IMR-90 (cell line): ENCODE measurements at regions not wholly inside any gene's neighbourhood (a gene's known extent, or its start where the extent isn't known, plus 50 kb on each side); places are given as distances from the start of the nearest gene placed in this dataset.

Experiments
- ATAC-seq: fragments of 200-7000 bp; cut with Tn5 transposase; 2 replicates; pipeline ENCODE4 v1.9.1; 2020; ENCODE audit warnings: low read depth, mild to moderate bottlenecking, moderate library complexity
- BruUV-seq: library from RNA; stranded (reverse); fragments of 400-500 nt; replicated peaks from 2 replicates; lab custom pipeline; 2021; lab: Mats Ljungman, UMichigan
- CTCF ChIA-PET: fragments of 300-600 bp; formaldehyde crosslinking; extraction: SDS; loops from one replicate; lab custom pipeline; 2021; ENCODE audit warnings: antibody characterized with exemption; lab: Yijun Ruan, JAX
- POLR2A ChIA-PET: fragments of 300-600 bp; sonication (Branson Sonifier 250); formaldehyde crosslinking; loops from one replicate; lab custom pipeline; 2022; ENCODE audit warnings: antibody characterized with exemption; ENCODE audit not compliant: unreplicated experiment; lab: Charles Lee
- DNase-seq: peaks from one replicate; pipeline ENCODE4 v3.0.0; 2013
- H2AFZ ChIP-seq: replicated peaks from 2 replicates; pipeline ENCODE3; 2013; ENCODE audit warnings: low read length, mild to moderate bottlenecking; ENCODE audit not compliant: poor library complexity
- H2AK5ac ChIP-seq: 2 replicates; pipeline ENCODE4 v1.6.1; 2013; ENCODE audit warnings: low read depth, low read length, inconsistent platforms
- H2AK9ac ChIP-seq: replicated peaks from 2 replicates; pipeline ENCODE3; 2013; ENCODE audit warnings: mild to moderate bottlenecking, low read depth, low read length, moderate library complexity; ENCODE audit not compliant: poor library complexity
- H2BK120ac ChIP-seq: 2 replicates; pipeline ENCODE4 v1.6.1; 2013; ENCODE audit warnings: low read depth, low read length, inconsistent platforms
- H2BK15ac ChIP-seq: 3 replicates; pipeline ENCODE4 v1.6.1; 2013; ENCODE audit warnings: low read depth, low read length, inconsistent platforms
- H2BK20ac ChIP-seq: 2 replicates; pipeline ENCODE4 v1.6.1; 2013; ENCODE audit warnings: low read depth, mild to moderate bottlenecking, inconsistent platforms, low read length, moderate library complexity
- H2BK5ac ChIP-seq: 2 replicates; pipeline ENCODE4 v1.6.1; 2013; ENCODE audit warnings: mild to moderate bottlenecking, low read depth, low read length, inconsistent platforms; ENCODE audit not compliant: poor library complexity, severe bottlenecking
- H3K14ac ChIP-seq: replicated peaks from 2 replicates; pipeline ENCODE4 v1.6.1; 2013; ENCODE audit warnings: low read depth, low read length, inconsistent platforms
- H3K18ac ChIP-seq: 2 replicates; pipeline ENCODE4 v1.6.1; 2013; ENCODE audit warnings: low read depth, low read length, control low read depth
- H3K23ac ChIP-seq: 2 replicates; pipeline ENCODE4 v1.6.1; 2013; ENCODE audit warnings: low read depth, low read length, inconsistent platforms
- H3K27ac ChIP-seq: 2 replicates; pipeline ENCODE4 v1.5.1; 2013; ENCODE audit warnings: mild to moderate bottlenecking, control low read depth, low read length; ENCODE audit not compliant: insufficient read depth
- H3K27me3 ChIP-seq: 2 replicates; pipeline ENCODE4 v1.6.1; 2013; ENCODE audit warnings: low read length; ENCODE audit not compliant: control insufficient read depth, insufficient read depth
- H3K36me3 ChIP-seq: 2 replicates; pipeline ENCODE4 v1.6.1; 2013; ENCODE audit warnings: low read length, mixed read lengths; ENCODE audit not compliant: control insufficient read depth, insufficient read depth
- H3K4ac ChIP-seq: 2 replicates; pipeline ENCODE4 v1.6.1; 2013; ENCODE audit warnings: low read depth, low read length, inconsistent platforms
- H3K4me1 ChIP-seq: 2 replicates; pipeline ENCODE4 v1.6.1; 2013; ENCODE audit warnings: low read length, mixed read lengths; ENCODE audit not compliant: control insufficient read depth, insufficient read depth
- H3K4me2 ChIP-seq: 2 replicates; pipeline ENCODE4 v1.6.1; 2013; ENCODE audit warnings: low read depth, mild to moderate bottlenecking, control low read depth, low read length, moderate library complexity
- H3K4me3 ChIP-seq: 2 replicates; pipeline ENCODE4 v1.5.1; 2013; ENCODE audit warnings: low read depth, mild to moderate bottlenecking, control low read depth, low read length, moderate library complexity; ENCODE audit not compliant: insufficient read depth
- H3K56ac ChIP-seq: 2 replicates; pipeline ENCODE4 v1.6.1; 2013; ENCODE audit warnings: low read length, inconsistent platforms; ENCODE audit not compliant: insufficient read depth; ENCODE audit errors: extremely low read depth
- H3K79me1 ChIP-seq, 2 experiments: 2 replicates each; pipeline ENCODE4 v1.6.1; 2013; ENCODE audit warnings: low read length in 2 of 2, inconsistent platforms in 1 of 2, low read depth in 1 of 2
- H3K9ac ChIP-seq: 2 replicates; pipeline ENCODE4 v1.6.1; 2013; ENCODE audit warnings: low read depth, low read length, control low read depth
- H3K9me1 ChIP-seq: 2 replicates; pipeline ENCODE4 v1.6.1; 2013; ENCODE audit warnings: low read length, inconsistent platforms; ENCODE audit not compliant: insufficient read depth
- H3K9me3 ChIP-seq: 2 replicates; pipeline ENCODE4 v1.6.1; 2013; ENCODE audit warnings: low read length; ENCODE audit not compliant: control insufficient read depth, insufficient read depth
- H4K20me1 ChIP-seq: 2 replicates; pipeline ENCODE4 v1.6.1; 2013; ENCODE audit warnings: low read length, inconsistent platforms; ENCODE audit not compliant: insufficient read depth
- H4K5ac ChIP-seq: 2 replicates; pipeline ENCODE4 v1.6.1; 2013; ENCODE audit warnings: mild to moderate bottlenecking, low read depth, low read length, control low read depth
- H4K8ac ChIP-seq, 2 experiments: 2 replicates each; pipeline ENCODE4 v1.6.1; 2013; ENCODE audit warnings: low read depth in 2 of 2, low read length in 2 of 2, control low read depth in 1 of 2, inconsistent platforms in 1 of 2
- H4K91ac ChIP-seq: 2 replicates; pipeline ENCODE4 v1.6.1; 2013; ENCODE audit warnings: low read depth, low read length, inconsistent platforms; ENCODE audit not compliant: insufficient read depth
- CTCF ChIP-seq: conservative IDR thresholded peaks from 2 replicates; pipeline ENCODE4 v1.5.1; 2012; ENCODE audit warnings: mild to moderate bottlenecking, low read depth, low read length, improper control_type of control experiment
- ELK1 ChIP-seq: fragments of 150-350 bp; IDR thresholded peaks from 2 replicates; pipeline ENCODE4 v1.6.1; 2016; ENCODE audit warnings: low read depth, mild to moderate bottlenecking, low read length, moderate library complexity, borderline replicate concordance
- NFE2L2 ChIP-seq: fragments of 150-350 bp; IDR thresholded peaks from 2 replicates; pipeline ENCODE4 v1.6.1; 2016; ENCODE audit warnings: low read depth, mild to moderate bottlenecking, low read length
- POLR2A ChIP-seq: IDR thresholded peaks from 2 replicates; pipeline ENCODE4 v1.6.1; 2012; ENCODE audit warnings: mild to moderate bottlenecking, low read depth, low read length
- WGBS, 2 experiments: methylation state at CpG; one replicate each; pipeline versions ENCODE4 v1.1.5 to v1.1.7; 2013; ENCODE audit warnings: missing lambda C conversion rate in 2 of 2; ENCODE audit not compliant: insufficient read length in 1 of 2; ENCODE audit errors: extremely low coverage in 2 of 2; 5-methylcytosine and 5-hydroxymethylcytosine counted together
- dilution Hi-C: fragments of 300-500 bp; cut with HindIII; formaldehyde crosslinking; loops from one replicate; pipeline ENCODE4 v1.14.3; 2018; ENCODE audit warnings: low sequenced_read_pairs; ENCODE audit not compliant: unreplicated experiment
- in situ Hi-C: fragments of 300-500 bp; cut with MboI; formaldehyde crosslinking; loops from 3 replicates; pipeline ENCODE4 v1.14.3; 2019; ENCODE audit warnings: low sequenced_read_pairs, inconsistent platforms, mixed read lengths
- intact Hi-C: fragments of 100-400 bp; cut with micrococcal nuclease; formaldehyde crosslinking; loops from 2 replicates; pipeline ENCODE4 v1.10.0; 2022

GRCh38 chr2:195586062-195586714 is 70.8 kb upstream of the SLC39A10 start:
- H3K9me3 ChIP-seq, result no peaks in the 10 kb centered on the region
- BruUV-seq, result no TSS peak
- no peak overlapping the region for H2AK5ac ChIP-seq
- intact Hi-C loops, result no loop called here
- DNase-seq (no peak), ATAC-seq (no peak)
- dilution Hi-C loops, result no loop called here
- no peak overlapping the region for H4K91ac ChIP-seq
- CTCF ChIA-PET, result interaction anchor here (1.6 kb wide), 1 partner anchor 10 kb away, joined by 4 read pairs; no protein-coding TSS in a partner anchor
- POLR2A ChIA-PET, result no interaction called here
- no CpG with 5 or more reads among the region's 1 CpG for WGBS, 2 experiments
- no peak overlapping the region for H2BK20ac ChIP-seq
- no peak overlapping the region for H3K27ac ChIP-seq
- H3K23ac ChIP-seq, result no peak overlapping the region
- no peak overlapping the region for H4K8ac ChIP-seq
- H2AK9ac ChIP-seq, result no peak overlapping the region
- H3K36me3 ChIP-seq, result no peaks in the 10 kb centered on the region
- no peak overlapping the region for H3K4ac ChIP-seq
- no peak overlapping the region for H4K5ac ChIP-seq
- no peaks in the 10 kb centered on the region for H4K20me1 ChIP-seq
- TF ChIP-seq ELK1 (no peak), CTCF (no peak), POLR2A (no peak), NFE2L2 (no peak)
- in situ Hi-C loops, result no loop called here
- H2BK15ac ChIP-seq, result no peak overlapping the region
- H3K4me1 ChIP-seq, result no peaks in the 10 kb centered on the region
- H2BK5ac ChIP-seq, result no peak overlapping the region
- no peak overlapping the region for H2BK120ac ChIP-seq
- H3K4me3 ChIP-seq, result no peak overlapping the region
- no peaks in the 10 kb centered on the region for H3K79me1 ChIP-seq
- H3K9ac ChIP-seq, result no peak overlapping the region
- H3K56ac ChIP-seq, result no peak overlapping the region
- H3K18ac ChIP-seq, result no peak overlapping the region
- no peak overlapping the region for H3K14ac ChIP-seq
- no peaks in the 10 kb centered on the region for H3K27me3 ChIP-seq
- H3K9me1 ChIP-seq, result 0 out of 2 replicates have a peak, but pooled peaks cover 2% of the 10 kb centered on the region
- H3K4me2 ChIP-seq, result no peak overlapping the region
- H2AFZ ChIP-seq, result peak overlapping the region; percentile 7
